ENCODE measurements at regions not wholly inside any gene's neighbourhood (a gene's known extent, or its start where the extent isn't known, plus 50 kb on each side); places are given as distances from the start of the nearest gene placed in this dataset.
"Not testable (repeated sequence)": the region's sequence is repeated elsewhere in the genome, so short reads cannot be mapped to it uniquely, and the experiment has no call there.

DNA sequence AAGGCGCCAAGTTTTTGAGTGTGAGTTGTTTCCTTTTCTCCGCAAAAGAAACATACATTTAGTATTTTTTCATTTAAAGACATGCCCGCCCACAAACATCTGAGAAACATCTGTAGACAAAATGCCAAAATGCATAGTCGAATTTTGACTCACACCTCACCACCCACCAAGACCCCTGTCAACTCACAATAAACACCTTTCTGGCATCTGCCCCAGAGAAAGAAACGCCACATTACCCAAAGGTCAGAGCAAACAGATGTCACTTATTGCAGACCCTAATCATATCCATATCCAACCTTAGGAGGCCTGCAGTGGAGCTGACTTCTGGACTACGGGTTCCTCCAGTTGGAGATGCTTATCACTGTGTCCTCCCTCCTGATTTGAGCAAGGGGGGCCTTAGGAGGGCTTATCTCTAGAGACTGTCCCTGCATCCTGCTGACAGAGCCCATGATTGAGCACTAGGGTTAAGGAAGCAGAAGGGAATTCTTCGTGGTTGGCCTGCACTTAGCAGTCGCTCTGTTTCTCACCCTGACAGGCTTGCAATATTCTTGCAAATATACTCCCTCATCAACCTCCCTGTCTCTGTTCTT is 90.5 kb upstream of the TBX18 start:
- TF ChIP-seq, protein P1, sequence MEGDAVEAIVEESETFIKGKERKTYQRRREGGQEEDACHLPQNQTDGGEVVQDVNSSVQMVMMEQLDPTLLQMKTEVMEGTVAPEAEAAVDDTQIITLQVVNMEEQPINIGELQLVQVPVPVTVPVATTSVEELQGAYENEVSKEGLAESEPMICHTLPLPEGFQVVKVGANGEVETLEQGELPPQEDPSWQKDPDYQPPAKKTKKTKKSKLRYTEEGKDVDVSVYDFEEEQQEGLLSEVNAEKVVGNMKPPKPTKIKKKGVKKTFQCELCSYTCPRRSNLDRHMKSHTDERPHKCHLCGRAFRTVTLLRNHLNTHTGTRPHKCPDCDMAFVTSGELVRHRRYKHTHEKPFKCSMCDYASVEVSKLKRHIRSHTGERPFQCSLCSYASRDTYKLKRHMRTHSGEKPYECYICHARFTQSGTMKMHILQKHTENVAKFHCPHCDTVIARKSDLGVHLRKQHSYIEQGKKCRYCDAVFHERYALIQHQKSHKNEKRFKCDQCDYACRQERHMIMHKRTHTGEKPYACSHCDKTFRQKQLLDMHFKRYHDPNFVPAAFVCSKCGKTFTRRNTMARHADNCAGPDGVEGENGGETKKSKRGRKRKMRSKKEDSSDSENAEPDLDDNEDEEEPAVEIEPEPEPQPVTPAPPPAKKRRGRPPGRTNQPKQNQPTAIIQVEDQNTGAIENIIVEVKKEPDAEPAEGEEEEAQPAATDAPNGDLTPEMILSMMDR (IDR thresholded peaks at IDR 0.05) = no peak
- intact Hi-C loops (cut with DNase I, micrococcal nuclease) = no loop called here
- no peak for DNase-seq
- H3K4me1 ChIP-seq (ENCODE audit: low read depth) = no peaks in the 10 kb centered on the region
- no peaks in the 10 kb centered on the region for H3K9me3 ChIP-seq
- no peaks in the 10 kb centered on the region for H3K36me3 ChIP-seq (ENCODE audit: low read depth)
- no peak for ATAC-seq
- no peak overlapping the region for H3K4me3 ChIP-seq

DNA sequence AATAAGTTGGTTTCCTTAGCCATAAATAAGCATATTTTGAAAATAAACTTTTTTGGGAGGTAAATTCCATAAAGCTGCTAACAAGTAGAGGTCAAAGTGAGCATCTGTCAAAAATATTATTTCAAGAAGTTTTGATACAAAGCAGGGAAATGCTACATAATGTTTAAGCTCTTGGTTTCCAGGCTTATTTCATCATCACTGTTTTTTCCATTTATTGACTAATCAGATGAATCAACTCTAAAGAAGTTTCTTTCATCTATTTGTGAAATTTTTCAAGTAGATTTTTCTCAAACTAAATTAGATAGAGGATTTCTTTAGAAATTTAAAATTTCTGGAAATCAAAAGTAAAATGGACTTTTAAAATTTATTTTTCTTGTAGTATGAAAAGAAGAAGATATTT is 89.5 kb upstream of the TBX18 start:
- TF ChIP-seq, protein P1 (IDR thresholded peaks at IDR 0.05) = no peak
- ATAC-seq (no peak), DNase-seq (no peak)
- Histone ChIP-seq H3K9me3 (no peaks in the 10 kb centered on the region), H3K36me3 (ENCODE audit: low read depth) (no peaks in the 10 kb centered on the region), H3K4me1 (ENCODE audit: low read depth) (no peaks in the 10 kb centered on the region), H3K4me3 (no peak overlapping the region)
- intact Hi-C loops (cut with DNase I, micrococcal nuclease) = no loop called here

DNA sequence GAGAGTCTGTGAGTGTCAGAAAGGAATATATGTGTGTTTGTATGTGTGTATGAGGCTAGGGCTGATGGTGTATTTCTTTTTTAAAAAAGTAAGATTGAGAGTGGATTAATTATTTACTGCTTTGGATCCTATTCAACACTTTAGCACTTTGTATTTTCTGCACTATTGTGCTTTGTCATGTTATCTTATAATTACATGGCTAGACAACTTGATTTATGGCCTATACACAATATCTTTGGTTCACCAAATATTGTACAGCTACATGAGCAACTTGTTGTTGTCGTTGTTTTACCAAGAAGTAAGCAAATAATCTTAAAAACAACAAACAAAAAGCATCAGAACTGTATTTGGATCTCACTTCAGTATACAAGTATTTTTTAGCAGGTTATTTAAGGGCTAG is 84.6 kb upstream of the TBX18 start:
- no peaks in the 10 kb centered on the region for H3K36me3 ChIP-seq (ENCODE audit: low read depth)
- DNase-seq = no peak
- H3K4me1 ChIP-seq (ENCODE audit: low read depth) = no peaks in the 10 kb centered on the region
- no peak overlapping the region for H3K4me3 ChIP-seq
- intact Hi-C loops (cut with DNase I, micrococcal nuclease) = no loop called here
- TF ChIP-seq, protein P1 (IDR thresholded peaks at IDR 0.05) = no peak
- no peaks in the 10 kb centered on the region for H3K9me3 ChIP-seq
- ATAC-seq = no peak

DNA sequence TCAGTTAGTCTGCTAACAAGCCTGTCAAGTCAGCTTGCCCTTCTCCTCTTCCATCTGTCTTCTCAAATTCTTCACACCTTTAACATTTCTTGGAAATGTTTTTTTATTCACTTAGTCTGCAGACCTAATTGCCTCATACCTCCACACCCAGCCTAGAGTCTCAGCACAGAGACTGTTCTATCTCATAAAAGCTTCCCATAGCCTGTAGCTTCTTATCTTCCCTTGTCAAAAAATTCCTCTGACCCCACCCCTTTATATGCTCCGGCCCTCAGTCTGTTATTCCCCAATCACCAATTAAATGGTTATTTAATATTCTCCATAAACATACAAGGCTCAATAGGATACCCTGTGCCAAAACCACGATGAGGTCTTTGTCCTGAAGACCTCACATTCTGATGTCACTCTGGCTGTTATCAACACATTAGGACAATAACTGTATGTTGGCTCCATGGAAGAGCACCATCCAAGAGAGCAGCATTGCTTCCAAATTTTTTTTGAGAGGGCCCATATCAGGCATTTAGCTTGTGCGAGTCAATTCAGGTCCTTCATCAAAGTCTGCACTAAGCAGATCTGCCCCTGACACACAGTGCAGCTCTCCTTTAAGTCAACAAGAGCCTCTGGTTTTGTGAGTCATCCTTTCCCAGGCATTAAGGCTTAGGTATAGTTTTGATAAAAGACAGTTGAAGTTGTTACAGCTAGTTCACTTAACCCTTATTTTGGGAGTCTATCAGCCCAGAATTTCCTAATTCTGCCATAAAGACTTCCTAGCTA is 83.2 kb upstream of the TBX18 start:
- intact Hi-C loops (cut with DNase I, micrococcal nuclease) = no loop called here
- H3K9me3 ChIP-seq = no peaks in the 10 kb centered on the region
- TF ChIP-seq, protein P1 (IDR thresholded peaks at IDR 0.05) = no peak
- no peaks in the 10 kb centered on the region for H3K4me1 ChIP-seq (ENCODE audit: low read depth)
- ATAC-seq = no peak
- DNase-seq = no peak
- H3K4me3 ChIP-seq = no peak overlapping the region
- H3K36me3 ChIP-seq (ENCODE audit: low read depth) = no peaks in the 10 kb centered on the region

DNA sequence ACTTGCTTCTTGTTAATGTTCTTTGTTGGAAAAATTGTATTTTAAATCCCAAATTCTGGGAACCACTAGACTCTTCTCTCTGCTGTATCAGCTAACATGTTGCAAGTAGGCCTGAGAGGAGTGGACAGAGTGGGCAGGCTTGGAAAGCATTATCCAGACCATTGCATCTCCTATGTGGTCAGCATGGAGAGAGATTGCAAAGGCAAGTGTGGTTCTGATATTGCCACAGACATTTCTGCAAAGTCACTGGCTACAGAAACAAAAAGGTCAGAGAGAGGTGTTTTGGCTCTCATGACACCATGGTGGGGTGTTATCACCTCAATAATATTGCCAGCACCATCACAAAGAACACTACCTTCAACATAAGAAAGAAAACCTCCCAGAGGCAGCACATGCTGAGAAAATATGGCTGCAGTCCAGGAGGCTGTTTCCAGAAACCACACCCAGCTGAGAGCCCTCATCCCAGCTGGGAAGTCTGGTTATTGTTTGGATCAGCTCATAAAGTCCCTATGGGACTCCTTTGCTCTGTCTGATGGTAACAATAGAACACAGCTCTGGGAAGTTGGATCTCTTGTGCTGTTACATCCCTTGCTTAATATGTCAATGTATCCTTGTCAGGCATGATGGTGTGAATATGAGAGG is 78.2 kb upstream of the TBX18 start:
- ATAC-seq = no peak
- DNase-seq = no peak
- Histone ChIP-seq H3K9me3 (peaks cover 3% of the 10 kb centered on the region), H3K4me3 (no peak overlapping the region), H3K4me1 (ENCODE audit: low read depth) (no peaks in the 10 kb centered on the region), H3K36me3 (ENCODE audit: low read depth) (no peaks in the 10 kb centered on the region)
- intact Hi-C loops (cut with DNase I, micrococcal nuclease) = no loop called here
- TF ChIP-seq, protein P1 (IDR thresholded peaks at IDR 0.05) = no peak

DNA sequence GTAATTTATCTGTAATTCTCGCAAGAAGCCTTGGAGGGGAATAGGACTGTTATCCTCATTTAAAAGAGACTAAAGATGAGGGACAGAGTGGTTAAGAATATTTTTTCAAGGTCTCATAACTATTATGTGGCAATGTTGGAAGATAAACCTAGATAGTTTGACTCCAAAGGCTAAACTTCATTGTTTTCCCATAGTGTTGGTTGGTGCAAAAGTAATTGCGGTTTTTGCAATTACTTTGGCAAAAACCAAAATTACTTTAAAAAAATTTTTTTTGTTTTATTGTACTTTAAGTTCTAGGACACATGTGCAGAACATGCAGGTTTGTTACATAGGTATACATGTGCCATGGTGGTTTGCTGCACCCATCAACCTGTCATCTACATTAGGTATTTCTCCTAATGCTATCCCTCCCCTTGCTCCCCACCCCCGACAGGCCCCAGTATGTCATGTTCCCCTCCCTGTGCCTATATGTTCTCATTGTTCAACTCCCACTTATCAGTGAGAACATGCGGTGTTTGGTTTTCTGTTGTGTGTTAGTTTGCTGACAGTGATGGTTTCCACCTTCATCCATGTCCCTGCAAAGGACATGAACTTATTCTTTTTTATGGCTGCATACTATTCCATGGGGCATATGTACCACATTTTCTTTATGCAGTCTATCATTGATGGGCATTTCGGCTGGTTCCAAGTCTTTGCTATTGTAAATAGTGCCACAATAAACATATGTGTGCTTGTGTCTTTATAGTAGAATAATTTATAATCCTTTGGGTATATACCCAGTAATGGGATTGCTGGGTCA is 72.9 kb upstream of the TBX18 start:
- H3K4me1 ChIP-seq (ENCODE audit: low read depth); intact Hi-C loops (cut with DNase I, micrococcal nuclease); H3K4me3 ChIP-seq; H3K36me3 ChIP-seq (ENCODE audit: low read depth); H3K9me3 ChIP-seq; ATAC-seq; DNase-seq: not testable (repeated sequence)
